Hematopoietic multipotent progenitor cell treated with erythropoietin and hydrocortisone succinate and interleukin-3 and kit ligand, for 8 days (in vitro differentiated cells): ENCODE measurements at regions not wholly inside any gene's neighbourhood (a gene's known extent, or its start where the extent isn't known, plus 50 kb on each side); places are given as distances from the start of the nearest gene placed in this dataset.
"Not testable (repeated sequence)": the region's sequence is repeated elsewhere in the genome, so short reads cannot be mapped to it uniquely, and the experiment has no call there.

Experiments used
- DNase-seq: peaks from one replicate; pipeline ENCODE4 v3.0.0-alpha.2; 2015

- DNase-seq, result no peak
These were observed 199.5 kb upstream of the B3GAT1 start for GRCh38 chr11:134611537-134611936.

GRCh38 chr11:134610116-134610910, 198.3 kb upstream of the B3GAT1 start:
- no peak for DNase-seq

GRCh38 chr11:134609361-134610115, 197.5 kb upstream of the B3GAT1 start:
- DNase-seq, result no peak

GRCh38 chr11:134607963-134608750, 196.1 kb upstream of the B3GAT1 start:
- no peak for DNase-seq

- DNase-seq, result no peak
These were observed 194.2 kb upstream of the B3GAT1 start for GRCh38 chr11:134606251-134606650.

GRCh38 chr11:134604886-134605285, 192.8 kb upstream of the B3GAT1 start:
- DNase-seq, result no peak

- DNase-seq, result no peak
These were observed 187.3 kb upstream of the B3GAT1 start for GRCh38 chr11:134599299-134599771.

- DNase-seq, result no peak
These were observed 186.3 kb upstream of the B3GAT1 start for GRCh38 chr11:134598368-134598767.

GRCh38 chr11:134597452-134597851, 185.4 kb upstream of the B3GAT1 start:
- DNase-seq, result no peak

- no peak for DNase-seq
These were observed 184.4 kb upstream of the B3GAT1 start for GRCh38 chr11:134596404-134596803.

GRCh38 chr11:134592391-134592990, 180.4 kb upstream of the B3GAT1 start:
- peak; percentile 50 for DNase-seq

GRCh38 chr11:134591338-134591737, 179.3 kb upstream of the B3GAT1 start:
- no peak for DNase-seq

GRCh38 chr11:134589129-134589528, 177.1 kb upstream of the B3GAT1 start:
- no peak for DNase-seq

GRCh38 chr11:134588460-134589110, 176.5 kb upstream of the B3GAT1 start:
- DNase-seq, result not testable (repeated sequence)

- DNase-seq, result no peak
These were observed 175.3 kb upstream of the B3GAT1 start for GRCh38 chr11:134587345-134587744.

- DNase-seq, result no peak
These were observed 174.7 kb upstream of the B3GAT1 start for GRCh38 chr11:134586726-134587125.

- DNase-seq, result no peak
These were observed 173.9 kb upstream of the B3GAT1 start for GRCh38 chr11:134585666-134586610.

- DNase-seq, result no peak
These were observed 172.8 kb upstream of the B3GAT1 start for GRCh38 chr11:134584706-134585445.

GRCh38 chr11:134584001-134584561, 172.0 kb upstream of the B3GAT1 start:
- DNase-seq, result no peak

GRCh38 chr11:134583397-134583990, 171.5 kb upstream of the B3GAT1 start:
- DNase-seq, result peak; percentile 4
